SU-DHL-6 (cell line): ENCODE measurements at regions not wholly inside any gene's neighbourhood (a gene's known extent, or its start where the extent isn't known, plus 50 kb on each side); places are given as distances from the start of the nearest gene placed in this dataset.

Experiments
- H2AFZ ChIP-seq: fragments of 200-600 bp; sonication (generic); 2 replicates; pipeline ENCODE4 v1.6.1; 2014; ENCODE audit warnings: low read depth, mild to moderate bottlenecking, moderate library complexity, mixed read lengths, antibody characterized with exemption, low read length; ENCODE audit not compliant: severe bottlenecking
- H3F3A ChIP-seq: fragments of 200-600 bp; shearing (Covaris generic); 2 replicates; pipeline ENCODE4 v1.6.0; 2016; ENCODE audit warnings: antibody characterized with exemption, mild to moderate bottlenecking; ENCODE audit not compliant: insufficient read depth
- H3K27ac ChIP-seq: fragments of 200-600 bp; sonication (generic); 2 replicates; pipeline ENCODE4 v1.5.1; 2016; ENCODE audit warnings: low read depth, mild to moderate bottlenecking, low read length, moderate library complexity, mixed read lengths
- H3K27me3 ChIP-seq: fragments of 200-600 bp; sonication (generic), shearing (Covaris generic); 2 replicates; pipeline ENCODE4 v1.6.0; 2014; ENCODE audit warnings: mild to moderate bottlenecking, low read length
- H3K36me3 ChIP-seq: fragments of 200-600 bp; sonication (generic); 2 replicates; pipeline ENCODE4 v1.6.1; 2014; ENCODE audit warnings: mild to moderate bottlenecking, low read length, mixed read lengths
- H3K4me2 ChIP-seq: fragments of 300-600, 200-600 bp; shearing (Covaris generic), sonication (generic); 2 replicates; pipeline ENCODE4 v1.6.0; 2014; ENCODE audit warnings: low read length, low read depth, mild to moderate bottlenecking; ENCODE audit not compliant: poor library complexity, severe bottlenecking
- H3K4me3 ChIP-seq: fragments of 200-600 bp; sonication (generic); 2 replicates; pipeline ENCODE4 v1.5.1; 2014; ENCODE audit warnings: antibody characterized with exemption, low read length, mild to moderate bottlenecking, mixed read lengths; ENCODE audit not compliant: insufficient read depth, poor library complexity, severe bottlenecking
- H3K79me2 ChIP-seq: fragments of 200-600 bp; sonication (generic); 2 replicates; pipeline ENCODE4 v1.6.1; 2014; ENCODE audit warnings: mild to moderate bottlenecking, low read length, moderate library complexity; ENCODE audit not compliant: insufficient read depth
- H3K9ac ChIP-seq: fragments of 200-600 bp; sonication (generic); 2 replicates; pipeline ENCODE4 v1.7.0; 2014; ENCODE audit warnings: mild to moderate bottlenecking, low read length
- H3K9me2 ChIP-seq: fragments of 200-600 bp; sonication (generic); replicated peaks from 2 replicates; pipeline ENCODE4 v1.6.1; 2014; ENCODE audit warnings: low read length; ENCODE audit not compliant: insufficient read depth
- H3K9me3 ChIP-seq: fragments of 200-600 bp; sonication (generic); 2 replicates; pipeline ENCODE4 v1.6.1; 2014; ENCODE audit warnings: low read length, mixed read lengths; ENCODE audit not compliant: insufficient read depth
- H4K20me1 ChIP-seq: fragments of 200-600 bp; sonication (generic); 2 replicates; pipeline ENCODE4 v1.6.1; 2014; ENCODE audit warnings: low read depth, mild to moderate bottlenecking, antibody characterized with exemption, low read length, moderate library complexity, mixed read lengths
- EZH2phosphoT487 ChIP-seq: fragments of 200-600 bp; sonication (generic), shearing (Covaris generic); conservative IDR thresholded peaks from 2 replicates; pipeline ENCODE4 v1.6.1; 2018; ENCODE audit warnings: mild to moderate bottlenecking, antibody characterized with exemption, low read length, moderate library complexity, mixed read lengths
- TF ChIP-seq, protein P1 (sequence below): fragments of 200-600 bp; sonication (generic); IDR thresholded peaks from one replicate; pipeline ENCODE4 v1.5.1; 2017; ENCODE audit warnings: antibody characterized with exemption, mild to moderate bottlenecking, low read length, moderate library complexity; ENCODE audit not compliant: insufficient read depth, poor library complexity, severe bottlenecking

GRCh38 chr2:151083856-151084795 lies 177.5 kb downstream of the RBM43 start:
- Histone ChIP-seq H3K9ac (no peak overlapping the region), H3K27me3 (no peaks in the 10 kb centered on the region), H2AFZ (no peak overlapping the region), H3K9me2 (no peaks in the 10 kb centered on the region), H3K79me2 (no peaks in the 10 kb centered on the region), H3K9me3 (no peaks in the 10 kb centered on the region), H3K4me2 (no peak overlapping the region), H3F3A (no peaks in the 10 kb centered on the region), H4K20me1 (no peaks in the 10 kb centered on the region), H3K4me3 (no peak overlapping the region), H3K27ac (no peak overlapping the region), H3K36me3 (no peaks in the 10 kb centered on the region)
- no peak for TF ChIP-seq EZH2phosphoT487
- TF ChIP-seq, protein P1, sequence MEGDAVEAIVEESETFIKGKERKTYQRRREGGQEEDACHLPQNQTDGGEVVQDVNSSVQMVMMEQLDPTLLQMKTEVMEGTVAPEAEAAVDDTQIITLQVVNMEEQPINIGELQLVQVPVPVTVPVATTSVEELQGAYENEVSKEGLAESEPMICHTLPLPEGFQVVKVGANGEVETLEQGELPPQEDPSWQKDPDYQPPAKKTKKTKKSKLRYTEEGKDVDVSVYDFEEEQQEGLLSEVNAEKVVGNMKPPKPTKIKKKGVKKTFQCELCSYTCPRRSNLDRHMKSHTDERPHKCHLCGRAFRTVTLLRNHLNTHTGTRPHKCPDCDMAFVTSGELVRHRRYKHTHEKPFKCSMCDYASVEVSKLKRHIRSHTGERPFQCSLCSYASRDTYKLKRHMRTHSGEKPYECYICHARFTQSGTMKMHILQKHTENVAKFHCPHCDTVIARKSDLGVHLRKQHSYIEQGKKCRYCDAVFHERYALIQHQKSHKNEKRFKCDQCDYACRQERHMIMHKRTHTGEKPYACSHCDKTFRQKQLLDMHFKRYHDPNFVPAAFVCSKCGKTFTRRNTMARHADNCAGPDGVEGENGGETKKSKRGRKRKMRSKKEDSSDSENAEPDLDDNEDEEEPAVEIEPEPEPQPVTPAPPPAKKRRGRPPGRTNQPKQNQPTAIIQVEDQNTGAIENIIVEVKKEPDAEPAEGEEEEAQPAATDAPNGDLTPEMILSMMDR: no peak

DNA sequence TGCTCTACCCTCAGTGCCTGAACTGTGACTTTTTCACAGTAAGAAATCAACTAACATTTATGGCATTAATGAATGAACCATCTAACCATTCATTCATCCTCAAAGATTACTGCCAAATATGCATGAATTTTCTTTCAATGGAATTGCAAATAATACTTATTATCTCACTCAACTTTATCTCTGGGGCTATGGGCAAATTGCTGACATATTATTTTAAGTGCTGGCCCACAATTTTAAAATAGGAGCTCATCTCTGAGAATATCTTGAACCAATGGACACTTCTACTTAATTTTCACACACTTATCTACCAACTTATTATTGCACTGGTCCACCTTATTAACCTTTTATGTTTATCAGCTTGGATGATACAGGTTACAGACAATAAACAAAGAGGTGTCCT lies 182.8 kb downstream of the RBM43 start:
- Histone ChIP-seq H4K20me1 (no peaks in the 10 kb centered on the region), H3F3A (no peaks in the 10 kb centered on the region), H3K4me3 (no peak overlapping the region), H3K9ac (no peak overlapping the region), H3K27me3 (no peaks in the 10 kb centered on the region), H3K4me2 (no peak overlapping the region), H3K9me3 (no peaks in the 10 kb centered on the region), H3K27ac (no peak overlapping the region), H3K79me2 (no peaks in the 10 kb centered on the region), H3K9me2 (no peaks in the 10 kb centered on the region), H3K36me3 (no peaks in the 10 kb centered on the region), H2AFZ (no peak overlapping the region)
- TF ChIP-seq, protein P1: no peak
- TF ChIP-seq EZH2phosphoT487: no peak

DNA sequence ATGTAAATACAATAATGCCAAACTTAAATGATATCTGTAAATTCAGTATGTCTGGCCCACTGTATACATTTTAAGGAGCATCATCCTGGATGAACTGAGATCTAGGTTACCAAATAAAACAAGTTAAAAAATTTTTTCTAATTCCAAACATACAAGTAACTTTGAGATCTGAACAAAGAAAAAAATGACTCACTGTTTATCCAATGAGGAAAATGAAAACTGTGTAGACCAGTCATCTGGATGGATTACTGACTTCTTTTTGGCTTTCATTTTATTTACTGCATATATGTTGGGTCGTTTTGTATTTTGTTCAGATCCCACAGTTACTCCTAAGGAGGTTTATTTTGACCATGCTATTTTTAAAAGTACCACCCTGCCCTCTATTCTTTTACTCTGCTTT lies 189.8 kb downstream of the RBM43 start:
- H3K9ac ChIP-seq: no peak overlapping the region
- no peak overlapping the region for H3K4me3 ChIP-seq
- no peaks in the 10 kb centered on the region for H3K9me2 ChIP-seq
- no peaks in the 10 kb centered on the region for H3F3A ChIP-seq
- no peaks in the 10 kb centered on the region for H3K36me3 ChIP-seq
- H4K20me1 ChIP-seq: no peaks in the 10 kb centered on the region
- no peak overlapping the region for H3K4me2 ChIP-seq
- no peaks in the 10 kb centered on the region for H3K9me3 ChIP-seq
- H3K79me2 ChIP-seq: no peaks in the 10 kb centered on the region
- TF ChIP-seq EZH2phosphoT487: no peak
- TF ChIP-seq, protein P1: no peak
- no peak overlapping the region for H2AFZ ChIP-seq
- H3K27ac ChIP-seq: no peak overlapping the region
- no peaks in the 10 kb centered on the region for H3K27me3 ChIP-seq
